AG04450 (cell line): ENCODE measurements at regions not wholly inside any gene's neighbourhood (a gene's known extent, or its start where the extent isn't known, plus 50 kb on each side); places are given as distances from the start of the nearest gene placed in this dataset.
"Not testable (repeated sequence)": the region's sequence is repeated elsewhere in the genome, so short reads cannot be mapped to it uniquely, and the experiment has no call there.

Experiments
- CTCF ChIA-PET: fragments of 300-600, 350-600 bp; formaldehyde crosslinking; extraction: SDS; loops from one replicate; lab custom pipeline; 2022; ENCODE audit warnings: antibody characterized with exemption, inconsistent platforms; lab: Charles Lee
- POLR2A ChIA-PET: fragments of 350-600 bp; formaldehyde crosslinking; extraction: SDS; loops from one replicate; lab custom pipeline; 2021; ENCODE audit warnings: antibody characterized with exemption, inconsistent platforms; lab: Yijun Ruan, JAX
- DNase-seq: peaks from one replicate; pipeline ENCODE4 v3.0.0-alpha.2; 2011; ENCODE audit warnings: low read depth, low spot score
- H3K27ac ChIP-seq: one replicate; pipeline ENCODE4 v1.5.1; 2012; ENCODE audit warnings: low read depth, low read length, control low read depth
- H3K27me3 ChIP-seq: one replicate; pipeline ENCODE4 v1.6.0; 2012; ENCODE audit warnings: low read length; ENCODE audit not compliant: control insufficient read depth, insufficient read depth
- H3K4me3 ChIP-seq: 2 replicates; pipeline ENCODE4 v1.5.1; 2011; ENCODE audit warnings: mild to moderate bottlenecking, low read depth, low read length, control low read depth
- H3K9me3 ChIP-seq: 2 replicates; pipeline ENCODE4 v1.5.1; 2012; ENCODE audit warnings: low read length; ENCODE audit not compliant: control insufficient read depth, insufficient read depth
- CTCF ChIP-seq: IDR thresholded peaks from 2 replicates; pipeline ENCODE4 v1.5.1; 2011; ENCODE audit warnings: low read depth, low read length, control low read depth, inconsistent platforms

DNA sequence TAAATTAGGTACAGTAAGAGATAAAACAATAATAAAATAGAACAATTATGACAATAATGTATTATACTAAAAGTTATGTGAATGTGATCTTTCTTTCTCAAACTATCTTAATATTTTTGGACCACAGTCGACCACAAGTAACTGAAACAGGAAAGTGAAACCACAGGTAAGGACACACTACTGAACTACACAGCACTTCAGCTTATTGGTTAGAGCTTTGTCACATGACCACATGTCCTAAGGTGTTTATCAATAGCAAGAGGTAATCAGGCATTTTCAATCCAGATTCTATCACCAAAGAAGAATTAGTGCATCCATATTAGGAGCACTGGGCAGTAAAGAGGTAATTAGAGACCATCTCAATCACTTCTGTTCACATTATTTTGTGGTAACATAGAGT is 392.8 kb downstream of the RSL24D1 start:
- POLR2A ChIA-PET = no interaction called here
- H3K27me3 ChIP-seq = no peaks in the 10 kb centered on the region

GRCh38 chr15:54803134-54803808 is 393.5 kb downstream of the RSL24D1 start:
- TF ChIP-seq CTCF = no peak
- no peak overlapping the region for H3K4me3 ChIP-seq
- POLR2A ChIA-PET = no interaction called here
- no peaks in the 10 kb centered on the region for H3K27me3 ChIP-seq
- CTCF ChIA-PET = no interaction called here
- DNase-seq = no peak
- H3K27ac ChIP-seq = no peak overlapping the region
- H3K9me3 ChIP-seq = no peaks in the 10 kb centered on the region

More for the DNA sequence above, 392.8 kb downstream of the RSL24D1 start:
- DNase-seq = no peak
- CTCF ChIA-PET = no interaction called here
- no peak for TF ChIP-seq CTCF
- no peaks in the 10 kb centered on the region for H3K9me3 ChIP-seq
- no peak overlapping the region for H3K4me3 ChIP-seq
- H3K27ac ChIP-seq = no peak overlapping the region

DNA sequence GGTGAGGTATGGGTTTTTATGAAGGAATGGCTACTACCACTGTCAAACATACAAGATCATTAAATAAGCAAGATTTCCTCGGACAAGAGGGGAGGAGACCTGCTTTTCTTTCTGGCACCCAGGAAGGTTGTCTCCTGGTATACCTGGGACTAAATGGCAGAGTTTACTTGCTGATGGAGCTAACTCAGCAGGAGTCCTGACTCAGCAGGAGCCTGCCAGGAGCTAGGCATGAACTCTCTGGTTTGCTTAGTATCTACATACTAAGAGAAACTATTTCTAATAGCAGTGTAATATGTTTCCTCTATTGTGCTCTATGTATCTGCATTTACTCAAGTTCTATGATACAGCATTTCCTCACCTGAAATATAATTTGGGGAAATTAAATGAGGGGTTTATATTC is 404.2 kb downstream of the RSL24D1 start:
- TF ChIP-seq CTCF = no peak
- ChIA-PET CTCF (no interaction called here), POLR2A (no interaction called here)
- Histone ChIP-seq H3K9me3 (no peaks in the 10 kb centered on the region), H3K27ac (no peak overlapping the region), H3K27me3 (no peaks in the 10 kb centered on the region), H3K4me3 (no peak overlapping the region)
- no peak for DNase-seq

DNA sequence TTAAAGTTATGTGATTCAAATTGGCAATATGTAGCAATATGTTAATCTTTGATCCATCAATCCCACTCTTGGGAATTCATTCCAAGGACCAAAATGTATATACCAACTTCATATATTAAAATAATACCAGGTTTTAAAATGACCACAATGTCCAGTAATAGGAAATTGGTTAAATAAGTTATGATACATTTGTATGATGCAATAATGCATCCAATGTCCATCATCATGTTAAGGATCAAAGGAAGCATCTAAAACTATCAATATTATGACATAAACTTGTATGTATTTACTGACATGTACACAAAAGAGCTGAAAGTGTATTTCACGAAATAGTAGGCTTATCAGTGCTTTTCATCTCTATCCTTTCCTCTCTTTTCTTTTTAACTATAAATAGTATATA is 406.0 kb downstream of the RSL24D1 start:
- no peak overlapping the region for H3K27ac ChIP-seq
- no peaks in the 10 kb centered on the region for H3K9me3 ChIP-seq
- no peak for DNase-seq
- ChIA-PET CTCF (no interaction called here), POLR2A (no interaction called here)
- no peak for TF ChIP-seq CTCF
- no peak overlapping the region for H3K4me3 ChIP-seq
- H3K27me3 ChIP-seq = no peaks in the 10 kb centered on the region

GRCh38 chr15:54789376-54789775 is 407.4 kb downstream of the RSL24D1 start:
- H3K4me3 ChIP-seq = no peak overlapping the region
- H3K27me3 ChIP-seq = no peaks in the 10 kb centered on the region
- H3K27ac ChIP-seq = no peak overlapping the region
- ChIA-PET CTCF (no interaction called here), POLR2A (no interaction called here)
- no peaks in the 10 kb centered on the region for H3K9me3 ChIP-seq
- DNase-seq = no peak
- TF ChIP-seq CTCF = no peak

GRCh38 chr15:54781220-54781619 is 415.5 kb downstream of the RSL24D1 start:
- DNase-seq, H3K27me3 ChIP-seq, H3K27ac ChIP-seq, POLR2A ChIA-PET, H3K9me3 ChIP-seq, H3K4me3 ChIP-seq, CTCF ChIA-PET: not testable (repeated sequence)
